Panc1 (cell line): ENCODE measurements at regions not wholly inside any gene's neighbourhood (a gene's known extent, or its start where the extent isn't known, plus 50 kb on each side); places are given as distances from the start of the nearest gene placed in this dataset.

Source experiments
- ATAC-seq: fragments of 200-7000 bp; cut with Tn5 transposase; 2 replicates; pipeline ENCODE4 v1.9.1; 2020; ENCODE audit warnings: mild to moderate bottlenecking, moderate library complexity
- BruUV-seq: library from RNA; stranded (reverse); fragments of 400-500 nt; replicated peaks from 2 replicates; lab custom pipeline; 2021; lab: Mats Ljungman, UMichigan
- CTCF ChIA-PET: fragments of 300-600 bp; sonication (Branson Sonifier 250); formaldehyde crosslinking; loops from one replicate; lab custom pipeline; 2022; ENCODE audit warnings: antibody characterized with exemption; lab: Charles Lee
- POLR2A ChIA-PET: fragments of 300-600 bp; sonication (Branson Sonifier 250); formaldehyde crosslinking; loops from one replicate; lab custom pipeline; 2022; ENCODE audit warnings: antibody characterized with exemption; lab: Charles Lee
- DNase-seq: peaks from one replicate; pipeline ENCODE4 v3.0.0-alpha.2; 2010; ENCODE audit warnings: low read depth, low spot score
- H3K27ac ChIP-seq: 2 replicates; pipeline ENCODE4 v1.5.1; 2011; ENCODE audit warnings: mild to moderate bottlenecking, low read length, inconsistent platforms
- H3K27me3 ChIP-seq: fragments of 200-500 bp; sonication (Bioruptor generic); 2 replicates; pipeline ENCODE4 v1.6.0; 2014; ENCODE audit warnings: low read length, inconsistent platforms; ENCODE audit not compliant: control insufficient read depth, insufficient read depth
- H3K36me3 ChIP-seq: fragments of 200-500 bp; sonication (Bioruptor generic); 2 replicates; pipeline ENCODE4 v1.5.1; 2014; ENCODE audit warnings: inconsistent platforms, mild to moderate bottlenecking, low read length, moderate library complexity; ENCODE audit not compliant: control insufficient read depth, insufficient read depth
- H3K4me1 ChIP-seq: 2 replicates; pipeline ENCODE4 v1.5.1; 2011; ENCODE audit warnings: inconsistent platforms, mild to moderate bottlenecking, low read length, moderate library complexity; ENCODE audit not compliant: control insufficient read depth, insufficient read depth
- H3K4me3 ChIP-seq, 2 experiments: 2 replicates each; pipeline ENCODE4 v1.5.1; 2011 to 2012; ENCODE audit warnings: low read depth in 2 of 2, low read length in 2 of 2, mild to moderate bottlenecking in 2 of 2, inconsistent platforms in 1 of 2, moderate library complexity in 1 of 2
- H3K9me3 ChIP-seq: fragments of 200-500 bp; sonication (Bioruptor generic); 2 replicates; pipeline ENCODE4 v1.5.1; 2014; ENCODE audit warnings: low read depth, mild to moderate bottlenecking, inconsistent platforms, low read length, moderate library complexity; ENCODE audit not compliant: control insufficient read depth, insufficient read depth
- CTCF ChIP-seq: fragments of 450-650 bp; IDR thresholded peaks from 2 replicates; pipeline ENCODE4 v1.5.1; 2017; ENCODE audit warnings: mild to moderate bottlenecking
- POLR2AphosphoS5 ChIP-seq: IDR thresholded peaks from 2 replicates; pipeline ENCODE4 v1.6.1; 2012; ENCODE audit warnings: mild to moderate bottlenecking, low read depth, low read length, moderate library complexity
- REST ChIP-seq, 2 experiments: IDR thresholded peaks; 2 replicates each; pipeline ENCODE4 v1.6.1; 2011 to 2012; ENCODE audit warnings: low read depth in 2 of 2, control low read depth in 1 of 2, low read length in 1 of 2, mild to moderate bottlenecking in 1 of 2, moderate library complexity in 1 of 2; ENCODE audit not compliant: insufficient read depth in 1 of 2
- SIN3A ChIP-seq: IDR thresholded peaks from 2 replicates; pipeline ENCODE4 v1.6.1; 2012; ENCODE audit warnings: low read depth, mild to moderate bottlenecking, low read length, moderate library complexity, borderline replicate concordance; ENCODE audit not compliant: insufficient read depth
- TCF7L2 ChIP-seq: IDR thresholded peaks from 2 replicates; pipeline ENCODE4 v1.6.1; 2011; ENCODE audit warnings: mild to moderate bottlenecking, low read depth, low read length, inconsistent platforms
- in situ Hi-C: cut with HindIII; loops from 2 replicates; pipeline ENCODE4 v1.10.0; 2016; ENCODE audit warnings: low sequenced_read_pairs, low pct_unique_long_range_greater_than_20kb
- intact Hi-C: fragments of 100-400 bp; cut with micrococcal nuclease; formaldehyde crosslinking; loops from one replicate; pipeline ENCODE4 v1.10.0; 2022; ENCODE audit not compliant: unreplicated experiment

GRCh38 chr3:46112984-46113383, 85.7 kb upstream of the XCR1 start:
- no peak for TF ChIP-seq CTCF
- TF ChIP-seq REST (IDR thresholded peaks at IDR 0.05; ENCODE audit: insufficient read depth in 1 of 2, low read depth in 2 of 2, low read length in 1 of 2), result no peak
- TF ChIP-seq TCF7L2, result no peak
- ChIA-PET CTCF (no interaction called here), POLR2A (no interaction called here)
- H3K9me3 ChIP-seq, result no peaks in the 10 kb centered on the region
- no peak overlapping the region for H3K4me3 ChIP-seq
- no peak overlapping the region for H3K27ac ChIP-seq
- in situ Hi-C loops (no loop called here), intact Hi-C loops (no loop called here)
- no peaks in the 10 kb centered on the region for H3K27me3 ChIP-seq
- H3K36me3 ChIP-seq, result no peaks in the 10 kb centered on the region
- H3K4me1 ChIP-seq, result no peaks in the 10 kb centered on the region
- BruUV-seq, result no TSS peak
- DNase-seq (no peak), ATAC-seq (no peak)

GRCh38 chr3:46112296-46112695, 85.0 kb upstream of the XCR1 start:
- Histone ChIP-seq H3K4me3 (no peak overlapping the region), H3K9me3 (no peaks in the 10 kb centered on the region), H3K4me1 (no peaks in the 10 kb centered on the region), H3K27ac (no peak overlapping the region), H3K36me3 (no peaks in the 10 kb centered on the region), H3K27me3 (no peaks in the 10 kb centered on the region)
- intact Hi-C loops, result no loop called here
- no peak for DNase-seq
- ATAC-seq, result no peak
- no TSS peak for BruUV-seq
- POLR2A ChIA-PET, result no interaction called here
- TF ChIP-seq SIN3A (no peak), CTCF (no peak), REST (IDR thresholded peaks at IDR 0.05; ENCODE audit: insufficient read depth in 1 of 2, low read depth in 2 of 2, low read length in 1 of 2) (no peak), POLR2AphosphoS5 (no peak), TCF7L2 (no peak)
- in situ Hi-C loops, result no loop called here
- CTCF ChIA-PET, result no interaction called here
